ENCODE measurements at regions not wholly inside any gene's neighbourhood (a gene's known extent, or its start where the extent isn't known, plus 50 kb on each side); places are given as distances from the start of the nearest gene placed in this dataset.

DNA sequence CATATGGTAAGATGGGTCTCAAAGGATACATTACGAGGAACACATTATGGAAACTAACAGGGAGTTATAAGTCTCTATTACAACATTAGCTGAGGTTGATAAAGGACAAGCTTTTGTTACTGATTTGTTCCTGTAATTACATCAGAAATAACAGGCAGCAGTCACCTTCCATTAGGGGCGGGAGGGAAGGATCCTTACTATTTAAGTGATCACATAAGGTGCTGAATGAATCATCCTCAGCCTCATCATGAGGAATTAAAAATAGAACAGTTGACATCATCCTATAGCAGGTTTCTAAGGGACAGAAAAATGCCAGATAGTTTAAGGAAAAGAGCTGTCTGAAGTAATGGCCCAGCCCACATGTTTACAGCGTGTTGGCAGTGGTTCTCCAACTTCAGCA, 86.9 kb upstream of the MGAT5 start:
- TF ChIP-seq, protein P1, sequence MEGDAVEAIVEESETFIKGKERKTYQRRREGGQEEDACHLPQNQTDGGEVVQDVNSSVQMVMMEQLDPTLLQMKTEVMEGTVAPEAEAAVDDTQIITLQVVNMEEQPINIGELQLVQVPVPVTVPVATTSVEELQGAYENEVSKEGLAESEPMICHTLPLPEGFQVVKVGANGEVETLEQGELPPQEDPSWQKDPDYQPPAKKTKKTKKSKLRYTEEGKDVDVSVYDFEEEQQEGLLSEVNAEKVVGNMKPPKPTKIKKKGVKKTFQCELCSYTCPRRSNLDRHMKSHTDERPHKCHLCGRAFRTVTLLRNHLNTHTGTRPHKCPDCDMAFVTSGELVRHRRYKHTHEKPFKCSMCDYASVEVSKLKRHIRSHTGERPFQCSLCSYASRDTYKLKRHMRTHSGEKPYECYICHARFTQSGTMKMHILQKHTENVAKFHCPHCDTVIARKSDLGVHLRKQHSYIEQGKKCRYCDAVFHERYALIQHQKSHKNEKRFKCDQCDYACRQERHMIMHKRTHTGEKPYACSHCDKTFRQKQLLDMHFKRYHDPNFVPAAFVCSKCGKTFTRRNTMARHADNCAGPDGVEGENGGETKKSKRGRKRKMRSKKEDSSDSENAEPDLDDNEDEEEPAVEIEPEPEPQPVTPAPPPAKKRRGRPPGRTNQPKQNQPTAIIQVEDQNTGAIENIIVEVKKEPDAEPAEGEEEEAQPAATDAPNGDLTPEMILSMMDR (conservative IDR thresholded peaks at IDR 0.05; ENCODE audit: low read depth, low read length) = no peak
- no peak for TF ChIP-seq EZH2 (IDR thresholded peaks at IDR 0.05; ENCODE audit: borderline replicate concordance, low read depth, low read length, poor library complexity, severe bottlenecking)

Measured in A673 (cell line).